A204.1 (cell line): ENCODE measurements at regions not wholly inside any gene's neighbourhood (a gene's known extent, or its start where the extent isn't known, plus 50 kb on each side); places are given as distances from the start of the nearest gene placed in this dataset.
"Not testable (repeated sequence)": the region's sequence is repeated elsewhere in the genome, so short reads cannot be mapped to it uniquely, and the experiment has no call there.

Experiments
- FAIRE-seq: peaks from 2 replicates; lab custom pipeline; 2012; peaks lifted over from hg19 to GRCh38; lab: Jason Lieb, UNC

DNA sequence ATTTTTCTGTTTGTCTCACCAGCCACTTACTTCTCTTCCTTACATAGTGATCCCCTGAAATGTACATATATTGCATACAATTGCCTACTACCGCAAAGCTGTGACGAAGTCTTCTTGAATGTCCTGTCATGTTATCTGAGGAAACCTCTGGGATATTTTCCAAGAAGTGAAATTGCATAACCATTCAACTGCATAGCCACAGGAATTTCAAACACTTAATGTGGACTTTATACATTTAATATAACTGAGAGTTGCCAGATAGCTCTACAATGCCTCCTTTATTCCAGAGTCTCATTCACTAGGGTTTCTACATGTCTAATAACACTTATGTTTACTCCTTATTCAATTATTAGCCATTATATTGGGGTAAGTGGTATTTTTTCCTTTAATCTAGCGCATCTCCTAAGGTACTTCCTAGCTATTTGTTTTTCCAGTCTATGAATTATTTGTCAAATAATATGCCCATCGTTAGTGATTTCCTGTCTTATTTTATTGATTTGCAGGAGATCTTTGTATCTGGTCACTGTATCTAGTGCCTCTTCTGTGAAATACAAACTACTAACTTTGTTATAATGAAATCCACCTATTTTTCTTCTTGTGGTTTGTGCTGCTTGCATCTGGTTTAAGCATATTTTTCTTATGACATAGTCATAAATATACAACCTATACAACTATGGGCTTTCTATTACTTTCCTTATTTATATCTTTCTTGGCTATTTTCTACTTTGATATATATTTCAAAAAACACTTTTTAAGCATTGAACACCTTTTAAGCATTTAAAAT lies 69.2 kb upstream of the GRID2 start:
- FAIRE-seq, result no peak

GRCh38 chr4:92235731-92236130 lies 68.0 kb upstream of the GRID2 start:
- FAIRE-seq, result no peak

DNA sequence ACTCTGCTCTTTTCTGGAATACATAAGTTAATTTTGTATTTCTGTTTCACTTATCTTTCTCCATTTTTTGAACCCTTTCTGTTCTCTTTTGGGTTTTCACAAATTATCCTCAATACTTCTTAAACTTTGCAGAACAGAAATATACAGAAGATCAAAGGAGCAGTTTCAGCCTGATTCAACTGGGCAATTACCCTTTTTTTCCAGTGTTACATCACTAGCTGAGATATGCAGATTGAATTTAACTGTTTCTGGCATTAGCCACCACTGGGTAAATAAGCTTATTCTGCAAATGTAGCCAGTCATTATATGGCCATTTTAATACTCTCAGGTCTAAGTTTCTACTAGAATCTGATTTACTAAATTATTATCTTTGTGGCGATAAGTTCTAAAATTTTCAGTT lies 66.9 kb upstream of the GRID2 start:
- no peak for FAIRE-seq

GRCh38 chr4:92237559-92237958 lies 66.2 kb upstream of the GRID2 start:
- FAIRE-seq, result no peak

GRCh38 chr4:92241094-92241493 lies 62.7 kb upstream of the GRID2 start:
- no peak for FAIRE-seq

GRCh38 chr4:92246384-92246783 lies 57.4 kb upstream of the GRID2 start:
- no peak for FAIRE-seq

GRCh38 chr4:92249541-92249940 lies 54.2 kb upstream of the GRID2 start:
- no peak for FAIRE-seq

DNA sequence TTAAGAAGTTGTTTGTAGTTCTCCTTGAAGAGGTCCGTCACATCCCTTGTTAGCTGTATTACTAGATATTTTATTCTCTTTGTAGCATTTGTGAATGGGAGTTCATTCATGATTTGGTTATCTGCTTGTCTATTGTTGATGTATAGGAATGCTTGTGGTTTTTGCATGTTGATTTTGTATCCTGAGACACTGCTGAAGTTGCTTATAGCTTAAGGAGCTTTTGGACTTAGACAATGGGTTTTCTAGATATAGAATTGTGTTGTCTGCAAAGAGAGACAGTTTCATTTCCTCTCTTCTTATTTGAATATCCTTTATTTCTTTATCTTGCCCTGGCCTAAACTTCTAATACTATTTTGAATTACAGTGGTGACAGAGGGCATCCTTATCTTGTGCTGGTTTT lies 52.1 kb upstream of the GRID2 start:
- FAIRE-seq, result no peak

DNA sequence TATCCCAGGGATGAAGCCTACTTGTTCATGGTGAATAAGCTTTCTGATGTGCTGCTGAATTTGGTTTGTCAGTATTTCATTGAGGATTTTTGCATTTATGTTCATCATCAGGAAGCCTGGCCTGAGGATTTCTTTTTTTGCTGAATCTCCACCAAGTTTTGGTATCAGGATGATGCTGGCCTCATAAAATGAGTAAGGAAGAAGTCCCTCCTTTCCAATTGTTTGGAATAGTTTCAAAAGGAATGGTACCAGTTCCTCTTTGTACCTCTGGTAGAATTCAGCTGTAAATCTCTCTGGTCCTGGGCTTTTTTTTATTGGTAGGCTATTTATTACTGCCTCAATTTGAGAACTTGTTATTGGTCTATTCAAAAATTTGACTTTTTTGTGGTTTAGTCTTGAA lies 51.4 kb upstream of the GRID2 start:
- FAIRE-seq, result not testable (repeated sequence)

DNA sequence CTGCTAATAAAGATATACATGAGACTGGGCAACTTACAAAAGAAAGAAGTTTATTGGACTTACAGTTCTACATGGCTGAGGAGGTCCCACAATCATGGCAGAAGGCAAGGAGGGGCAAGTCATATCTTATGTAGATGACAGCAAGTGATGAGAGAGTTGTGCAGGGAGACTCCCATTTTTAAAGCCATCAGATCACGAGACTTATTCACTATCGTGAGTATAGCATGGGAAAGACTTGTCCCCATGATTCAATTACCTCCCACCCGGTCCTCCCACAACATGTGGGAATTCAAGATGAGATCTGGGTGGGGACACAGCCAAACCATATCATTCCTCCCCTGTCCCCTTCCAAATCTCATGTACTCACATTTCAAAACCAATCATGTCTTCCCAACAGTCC lies 50.9 kb upstream of the GRID2 start:
- no peak for FAIRE-seq

GRCh38 chr4:92253550-92253949 lies 50.2 kb upstream of the GRID2 start:
- FAIRE-seq, result no peak
